IMR-90 (cell line): ENCODE measurements at regions not wholly inside any gene's neighbourhood (a gene's known extent, or its start where the extent isn't known, plus 50 kb on each side); places are given as distances from the start of the nearest gene placed in this dataset.
"Not testable (repeated sequence)": the region's sequence is repeated elsewhere in the genome, so short reads cannot be mapped to it uniquely, and the experiment has no call there.

ENCODE experiments used
- ATAC-seq: fragments of 200-7000 bp; cut with Tn5 transposase; 2 replicates; pipeline ENCODE4 v1.9.1; 2020; ENCODE audit warnings: low read depth, mild to moderate bottlenecking, moderate library complexity
- BruUV-seq: library from RNA; stranded (reverse); fragments of 400-500 nt; replicated peaks from 2 replicates; lab custom pipeline; 2021; lab: Mats Ljungman, UMichigan
- CTCF ChIA-PET: fragments of 300-600 bp; formaldehyde crosslinking; extraction: SDS; loops from one replicate; lab custom pipeline; 2021; ENCODE audit warnings: antibody characterized with exemption; lab: Yijun Ruan, JAX
- POLR2A ChIA-PET: fragments of 300-600 bp; sonication (Branson Sonifier 250); formaldehyde crosslinking; loops from one replicate; lab custom pipeline; 2022; ENCODE audit warnings: antibody characterized with exemption; ENCODE audit not compliant: unreplicated experiment; lab: Charles Lee
- DNase-seq: peaks from one replicate; pipeline ENCODE4 v3.0.0; 2013
- H2AFZ ChIP-seq: replicated peaks from 2 replicates; pipeline ENCODE3; 2013; ENCODE audit warnings: low read length, mild to moderate bottlenecking; ENCODE audit not compliant: poor library complexity
- H2AK5ac ChIP-seq: 2 replicates; pipeline ENCODE4 v1.6.1; 2013; ENCODE audit warnings: low read depth, low read length, inconsistent platforms
- H2AK9ac ChIP-seq: replicated peaks from 2 replicates; pipeline ENCODE3; 2013; ENCODE audit warnings: mild to moderate bottlenecking, low read depth, low read length, moderate library complexity; ENCODE audit not compliant: poor library complexity
- H2BK120ac ChIP-seq: 2 replicates; pipeline ENCODE4 v1.6.1; 2013; ENCODE audit warnings: low read depth, low read length, inconsistent platforms
- H2BK15ac ChIP-seq: 3 replicates; pipeline ENCODE4 v1.6.1; 2013; ENCODE audit warnings: low read depth, low read length, inconsistent platforms
- H2BK20ac ChIP-seq: 2 replicates; pipeline ENCODE4 v1.6.1; 2013; ENCODE audit warnings: low read depth, mild to moderate bottlenecking, inconsistent platforms, low read length, moderate library complexity
- H2BK5ac ChIP-seq: 2 replicates; pipeline ENCODE4 v1.6.1; 2013; ENCODE audit warnings: mild to moderate bottlenecking, low read depth, low read length, inconsistent platforms; ENCODE audit not compliant: poor library complexity, severe bottlenecking
- H3K14ac ChIP-seq: replicated peaks from 2 replicates; pipeline ENCODE4 v1.6.1; 2013; ENCODE audit warnings: low read depth, low read length, inconsistent platforms
- H3K18ac ChIP-seq: 2 replicates; pipeline ENCODE4 v1.6.1; 2013; ENCODE audit warnings: low read depth, low read length, control low read depth
- H3K23ac ChIP-seq: 2 replicates; pipeline ENCODE4 v1.6.1; 2013; ENCODE audit warnings: low read depth, low read length, inconsistent platforms
- H3K27ac ChIP-seq: 2 replicates; pipeline ENCODE4 v1.5.1; 2013; ENCODE audit warnings: mild to moderate bottlenecking, control low read depth, low read length; ENCODE audit not compliant: insufficient read depth
- H3K27me3 ChIP-seq: 2 replicates; pipeline ENCODE4 v1.6.1; 2013; ENCODE audit warnings: low read length; ENCODE audit not compliant: control insufficient read depth, insufficient read depth
- H3K36me3 ChIP-seq: 2 replicates; pipeline ENCODE4 v1.6.1; 2013; ENCODE audit warnings: low read length, mixed read lengths; ENCODE audit not compliant: control insufficient read depth, insufficient read depth
- H3K4ac ChIP-seq: 2 replicates; pipeline ENCODE4 v1.6.1; 2013; ENCODE audit warnings: low read depth, low read length, inconsistent platforms
- H3K4me1 ChIP-seq: 2 replicates; pipeline ENCODE4 v1.6.1; 2013; ENCODE audit warnings: low read length, mixed read lengths; ENCODE audit not compliant: control insufficient read depth, insufficient read depth
- H3K4me2 ChIP-seq: 2 replicates; pipeline ENCODE4 v1.6.1; 2013; ENCODE audit warnings: low read depth, mild to moderate bottlenecking, control low read depth, low read length, moderate library complexity
- H3K4me3 ChIP-seq: 2 replicates; pipeline ENCODE4 v1.5.1; 2013; ENCODE audit warnings: low read depth, mild to moderate bottlenecking, control low read depth, low read length, moderate library complexity; ENCODE audit not compliant: insufficient read depth
- H3K56ac ChIP-seq: 2 replicates; pipeline ENCODE4 v1.6.1; 2013; ENCODE audit warnings: low read length, inconsistent platforms; ENCODE audit not compliant: insufficient read depth; ENCODE audit errors: extremely low read depth
- H3K79me1 ChIP-seq, 2 experiments: 2 replicates each; pipeline ENCODE4 v1.6.1; 2013; ENCODE audit warnings: low read length in 2 of 2, inconsistent platforms in 1 of 2, low read depth in 1 of 2
- H3K9ac ChIP-seq: 2 replicates; pipeline ENCODE4 v1.6.1; 2013; ENCODE audit warnings: low read depth, low read length, control low read depth
- H3K9me1 ChIP-seq: 2 replicates; pipeline ENCODE4 v1.6.1; 2013; ENCODE audit warnings: low read length, inconsistent platforms; ENCODE audit not compliant: insufficient read depth
- H3K9me3 ChIP-seq: 2 replicates; pipeline ENCODE4 v1.6.1; 2013; ENCODE audit warnings: low read length; ENCODE audit not compliant: control insufficient read depth, insufficient read depth
- H4K20me1 ChIP-seq: 2 replicates; pipeline ENCODE4 v1.6.1; 2013; ENCODE audit warnings: low read length, inconsistent platforms; ENCODE audit not compliant: insufficient read depth
- H4K5ac ChIP-seq: 2 replicates; pipeline ENCODE4 v1.6.1; 2013; ENCODE audit warnings: mild to moderate bottlenecking, low read depth, low read length, control low read depth
- H4K8ac ChIP-seq, 2 experiments: 2 replicates each; pipeline ENCODE4 v1.6.1; 2013; ENCODE audit warnings: low read depth in 2 of 2, low read length in 2 of 2, control low read depth in 1 of 2, inconsistent platforms in 1 of 2
- H4K91ac ChIP-seq: 2 replicates; pipeline ENCODE4 v1.6.1; 2013; ENCODE audit warnings: low read depth, low read length, inconsistent platforms; ENCODE audit not compliant: insufficient read depth
- FOS ChIP-seq: fragments of 150-350 bp; IDR thresholded peaks from 2 replicates; pipeline ENCODE4 v1.6.1; 2016; ENCODE audit warnings: low read depth, low read length
- NFE2L2 ChIP-seq: fragments of 150-350 bp; IDR thresholded peaks from 2 replicates; pipeline ENCODE4 v1.6.1; 2016; ENCODE audit warnings: low read depth, mild to moderate bottlenecking, low read length
- RCOR1 ChIP-seq: IDR thresholded peaks from 2 replicates; pipeline ENCODE4 v1.6.1; 2012; ENCODE audit warnings: mild to moderate bottlenecking, low read length, improper control_type of control experiment; ENCODE audit not compliant: insufficient replicate concordance
- WGBS, 2 experiments: methylation state at CpG; one replicate each; pipeline versions ENCODE4 v1.1.5 to v1.1.7; 2013; ENCODE audit warnings: missing lambda C conversion rate in 2 of 2; ENCODE audit not compliant: insufficient read length in 1 of 2; ENCODE audit errors: extremely low coverage in 2 of 2; 5-methylcytosine and 5-hydroxymethylcytosine counted together
- dilution Hi-C: fragments of 300-500 bp; cut with HindIII; formaldehyde crosslinking; loops from one replicate; pipeline ENCODE4 v1.14.3; 2018; ENCODE audit warnings: low sequenced_read_pairs; ENCODE audit not compliant: unreplicated experiment
- in situ Hi-C: fragments of 300-500 bp; cut with MboI; formaldehyde crosslinking; loops from 3 replicates; pipeline ENCODE4 v1.14.3; 2019; ENCODE audit warnings: low sequenced_read_pairs, inconsistent platforms, mixed read lengths
- intact Hi-C: fragments of 100-400 bp; cut with micrococcal nuclease; formaldehyde crosslinking; loops from 2 replicates; pipeline ENCODE4 v1.10.0; 2022
- TF ChIP-seq, protein P1 (sequence below): conservative IDR thresholded peaks from 2 replicates; pipeline ENCODE4 v1.5.1; 2012; ENCODE audit warnings: mild to moderate bottlenecking, low read depth, low read length, improper control_type of control experiment
- TF ChIP-seq, protein P2 (sequence below): fragments of 150-350 bp; IDR thresholded peaks from 2 replicates; pipeline ENCODE4 v1.6.1; 2016; ENCODE audit warnings: low read depth, mild to moderate bottlenecking, low read length, moderate library complexity, borderline replicate concordance

DNA sequence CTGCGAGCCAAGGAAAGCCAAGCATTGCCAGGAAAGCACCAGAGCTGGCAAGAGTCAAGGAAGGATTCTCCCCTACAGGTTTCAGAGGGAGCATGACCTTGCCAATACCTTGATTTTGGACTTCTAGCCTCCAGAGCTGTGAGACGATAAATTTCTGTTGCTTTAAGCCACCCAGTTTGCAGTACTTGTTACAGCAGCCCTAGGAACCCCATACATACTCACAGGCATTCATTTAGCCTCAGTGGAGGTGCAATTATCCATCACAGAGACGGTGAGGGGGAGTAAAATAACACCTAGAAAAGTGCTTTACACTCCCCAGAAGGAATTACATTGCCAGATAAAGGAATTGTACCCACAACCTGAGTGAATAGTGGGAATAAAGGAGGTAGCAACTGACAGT is 167.4 kb upstream of the NFIA start:
- Histone ChIP-seq H3K4ac (no peak overlapping the region), H3K9me3 (no peaks in the 10 kb centered on the region), H2BK15ac (no peak overlapping the region), H3K36me3 (no peaks in the 10 kb centered on the region), H2AK5ac (no peak overlapping the region), H3K9me1 (no peaks in the 10 kb centered on the region), H4K8ac (no peak overlapping the region), H2BK120ac (no peak overlapping the region), H3K27me3 (no peaks in the 10 kb centered on the region), H4K20me1 (no peaks in the 10 kb centered on the region), H3K14ac (no peak overlapping the region), H3K23ac (no peak overlapping the region), H3K79me1 (no peaks in the 10 kb centered on the region), H3K9ac (no peak overlapping the region), H2BK20ac (no peak overlapping the region), H4K5ac (no peak overlapping the region), H3K18ac (no peak overlapping the region), H2BK5ac (no peak overlapping the region), H3K56ac (no peak overlapping the region), H2AFZ (no peak overlapping the region), H3K27ac (no peak overlapping the region), H4K91ac (no peak overlapping the region), H3K4me3 (no peak overlapping the region), H3K4me2 (no peak overlapping the region), H3K4me1 (no peaks in the 10 kb centered on the region), H2AK9ac (no peak overlapping the region)
- DNase-seq = no peak
- BruUV-seq = no TSS peak
- no peak for TF ChIP-seq RCOR1
- TF ChIP-seq FOS = no peak
- no peak for TF ChIP-seq NFE2L2
- TF ChIP-seq, protein P1, sequence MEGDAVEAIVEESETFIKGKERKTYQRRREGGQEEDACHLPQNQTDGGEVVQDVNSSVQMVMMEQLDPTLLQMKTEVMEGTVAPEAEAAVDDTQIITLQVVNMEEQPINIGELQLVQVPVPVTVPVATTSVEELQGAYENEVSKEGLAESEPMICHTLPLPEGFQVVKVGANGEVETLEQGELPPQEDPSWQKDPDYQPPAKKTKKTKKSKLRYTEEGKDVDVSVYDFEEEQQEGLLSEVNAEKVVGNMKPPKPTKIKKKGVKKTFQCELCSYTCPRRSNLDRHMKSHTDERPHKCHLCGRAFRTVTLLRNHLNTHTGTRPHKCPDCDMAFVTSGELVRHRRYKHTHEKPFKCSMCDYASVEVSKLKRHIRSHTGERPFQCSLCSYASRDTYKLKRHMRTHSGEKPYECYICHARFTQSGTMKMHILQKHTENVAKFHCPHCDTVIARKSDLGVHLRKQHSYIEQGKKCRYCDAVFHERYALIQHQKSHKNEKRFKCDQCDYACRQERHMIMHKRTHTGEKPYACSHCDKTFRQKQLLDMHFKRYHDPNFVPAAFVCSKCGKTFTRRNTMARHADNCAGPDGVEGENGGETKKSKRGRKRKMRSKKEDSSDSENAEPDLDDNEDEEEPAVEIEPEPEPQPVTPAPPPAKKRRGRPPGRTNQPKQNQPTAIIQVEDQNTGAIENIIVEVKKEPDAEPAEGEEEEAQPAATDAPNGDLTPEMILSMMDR = no peak
- TF ChIP-seq, protein P2, sequence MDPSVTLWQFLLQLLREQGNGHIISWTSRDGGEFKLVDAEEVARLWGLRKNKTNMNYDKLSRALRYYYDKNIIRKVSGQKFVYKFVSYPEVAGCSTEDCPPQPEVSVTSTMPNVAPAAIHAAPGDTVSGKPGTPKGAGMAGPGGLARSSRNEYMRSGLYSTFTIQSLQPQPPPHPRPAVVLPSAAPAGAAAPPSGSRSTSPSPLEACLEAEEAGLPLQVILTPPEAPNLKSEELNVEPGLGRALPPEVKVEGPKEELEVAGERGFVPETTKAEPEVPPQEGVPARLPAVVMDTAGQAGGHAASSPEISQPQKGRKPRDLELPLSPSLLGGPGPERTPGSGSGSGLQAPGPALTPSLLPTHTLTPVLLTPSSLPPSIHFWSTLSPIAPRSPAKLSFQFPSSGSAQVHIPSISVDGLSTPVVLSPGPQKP = no peak
- 83% methylated on average over 1 of the region's 3 CpGs; no CpG with 5 or more reads in 1 of the 2 experiments for WGBS, 2 experiments
- CTCF ChIA-PET = no interaction called here
- dilution Hi-C loops = no loop called here
- intact Hi-C loops = no loop called here
- ATAC-seq = no peak
- in situ Hi-C loops = no loop called here
- POLR2A ChIA-PET = no interaction called here

DNA sequence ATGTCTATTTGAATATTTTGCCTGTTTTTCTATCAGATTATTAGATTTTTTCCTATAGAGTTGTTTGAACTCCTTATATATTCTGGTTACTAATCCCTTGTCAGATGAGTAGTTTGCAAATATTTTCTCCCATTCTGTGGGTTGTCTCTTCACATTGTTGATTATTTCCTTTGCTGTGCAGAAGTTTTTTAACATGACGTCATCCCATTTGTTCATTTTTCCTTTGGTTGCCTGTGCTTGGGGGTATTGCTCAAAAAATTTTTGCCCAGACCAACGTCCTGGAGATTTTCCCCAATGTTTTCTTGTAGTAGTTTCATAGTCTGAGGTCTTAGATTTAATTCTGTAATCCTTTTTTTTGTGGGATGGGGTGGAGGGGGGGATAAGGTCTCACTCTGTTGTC is 168.7 kb upstream of the NFIA start:
- H3K56ac ChIP-seq, H3K9ac ChIP-seq, H2BK20ac ChIP-seq, H4K5ac ChIP-seq, CTCF ChIA-PET, H3K14ac ChIP-seq, H2BK120ac ChIP-seq, ATAC-seq, H2AK5ac ChIP-seq, H3K18ac ChIP-seq, H2BK15ac ChIP-seq, H3K4me2 ChIP-seq, H2BK5ac ChIP-seq, H4K20me1 ChIP-seq, in situ Hi-C loops, POLR2A ChIA-PET, H2AK9ac ChIP-seq, dilution Hi-C loops, H3K9me3 ChIP-seq, H3K27ac ChIP-seq, H3K4me1 ChIP-seq, H3K9me1 ChIP-seq, H3K23ac ChIP-seq, H3K36me3 ChIP-seq, H3K4ac ChIP-seq, DNase-seq, H3K4me3 ChIP-seq, H3K79me1 ChIP-seq, H4K8ac ChIP-seq, BruUV-seq, H3K27me3 ChIP-seq, intact Hi-C loops, H4K91ac ChIP-seq, H2AFZ ChIP-seq: not testable (repeated sequence)
- no CpG with 5 or more reads among the region's 2 CpGs for WGBS, 2 experiments
